Inferior parietal cortex (tissue), 1 donor: ENCODE measurements at regions not wholly inside any gene's neighbourhood (a gene's known extent, or its start where the extent isn't known, plus 50 kb on each side); places are given as distances from the start of the nearest gene placed in this dataset.

Source experiments
- DNase-seq: peaks from one replicate; pipeline ENCODE4 v3.0.0-alpha.2; 2016; ENCODE audit errors: extremely low spot score

GRCh38 chr6:1257778-1258177 lies 54.1 kb upstream of the FOXQ1 start:
- no peak for DNase-seq

DNA sequence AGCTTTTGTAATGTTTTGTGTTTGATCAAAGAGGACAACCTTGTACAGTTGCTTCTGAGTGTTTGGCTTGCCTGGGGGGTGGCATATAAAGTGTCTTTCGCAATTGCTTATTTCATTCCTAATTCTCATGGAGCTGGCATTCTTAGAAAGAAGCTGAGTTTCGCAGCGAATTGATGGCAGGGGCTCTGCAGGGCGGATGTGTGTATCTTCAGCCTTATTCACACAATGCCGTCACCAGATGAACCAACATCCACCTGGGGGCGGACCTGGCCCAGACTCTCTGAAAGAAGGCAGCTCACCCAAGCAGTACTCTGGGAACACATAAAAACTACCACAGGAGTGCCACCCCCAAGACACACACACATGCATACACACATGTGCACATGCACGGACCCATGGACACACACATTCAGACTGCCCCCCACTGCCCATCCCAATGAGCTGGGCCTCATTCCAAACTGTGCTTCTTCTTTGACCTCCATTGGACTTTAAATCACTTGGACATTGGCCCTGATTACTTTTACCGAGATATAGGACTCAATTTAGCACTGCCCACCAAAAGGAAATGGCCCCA lies 55.4 kb upstream of the FOXQ1 start:
- no peak for DNase-seq

DNA sequence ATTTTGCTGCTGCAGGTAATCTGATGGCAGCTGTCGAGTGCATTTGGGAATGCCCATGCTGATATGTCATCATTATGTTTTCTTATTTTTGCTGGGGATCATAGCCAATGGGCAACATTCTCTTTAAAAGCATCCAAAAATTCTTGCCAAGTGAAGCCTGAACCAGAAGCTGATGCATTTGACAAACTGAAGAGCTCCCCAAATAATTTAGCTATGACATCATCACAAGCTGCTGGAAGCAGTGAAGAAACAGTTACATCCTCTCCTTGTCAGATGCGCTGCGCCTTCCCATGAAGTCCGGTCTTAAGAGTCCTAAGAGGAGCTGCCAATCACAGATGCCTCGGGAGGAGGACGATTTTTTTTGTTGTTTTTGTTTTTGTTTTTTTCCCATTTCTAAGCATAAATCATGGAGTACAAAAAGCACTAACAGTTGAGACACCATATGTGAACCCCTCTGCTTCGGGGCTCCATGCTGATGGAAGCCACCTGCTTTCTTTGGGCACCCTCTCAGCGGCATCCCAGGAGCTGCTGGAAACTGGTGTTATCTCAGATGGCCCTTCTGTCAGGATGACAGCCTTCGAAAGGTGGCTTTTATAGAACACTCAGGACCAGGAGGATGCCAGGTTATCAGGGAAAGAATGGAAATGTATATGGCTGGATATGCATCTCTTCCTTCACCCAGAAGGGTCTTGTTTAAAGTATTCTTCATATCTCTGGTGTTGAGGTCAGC lies 56.1 kb upstream of the FOXQ1 start:
- DNase-seq, result no peak

- DNase-seq, result no peak
Observed at GRCh38 chr6:1254326-1254725, 57.6 kb upstream of the FOXQ1 start.

DNA sequence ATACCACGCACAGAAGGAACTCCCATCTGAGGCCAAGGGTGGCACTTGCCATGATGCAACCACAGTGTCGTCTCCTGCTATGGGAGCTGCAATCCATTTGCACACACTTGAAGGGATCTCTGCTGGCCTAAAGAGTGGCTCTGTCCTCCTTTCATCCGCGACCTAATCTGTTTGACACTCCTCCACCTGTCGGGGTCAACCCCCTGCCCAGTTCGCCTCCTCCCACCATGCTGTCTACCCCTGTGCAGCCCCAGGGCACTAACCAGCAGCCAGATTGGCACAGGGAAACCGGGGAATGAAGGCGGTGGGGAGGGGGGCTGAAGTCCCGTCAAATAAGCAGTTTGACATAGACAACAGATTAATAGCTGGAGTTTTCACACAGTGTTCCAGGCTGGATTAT lies 58.1 kb upstream of the FOXQ1 start:
- no peak for DNase-seq

GRCh38 chr6:1251198-1252155 lies 60.4 kb upstream of the FOXQ1 start:
- no peak for DNase-seq

DNA sequence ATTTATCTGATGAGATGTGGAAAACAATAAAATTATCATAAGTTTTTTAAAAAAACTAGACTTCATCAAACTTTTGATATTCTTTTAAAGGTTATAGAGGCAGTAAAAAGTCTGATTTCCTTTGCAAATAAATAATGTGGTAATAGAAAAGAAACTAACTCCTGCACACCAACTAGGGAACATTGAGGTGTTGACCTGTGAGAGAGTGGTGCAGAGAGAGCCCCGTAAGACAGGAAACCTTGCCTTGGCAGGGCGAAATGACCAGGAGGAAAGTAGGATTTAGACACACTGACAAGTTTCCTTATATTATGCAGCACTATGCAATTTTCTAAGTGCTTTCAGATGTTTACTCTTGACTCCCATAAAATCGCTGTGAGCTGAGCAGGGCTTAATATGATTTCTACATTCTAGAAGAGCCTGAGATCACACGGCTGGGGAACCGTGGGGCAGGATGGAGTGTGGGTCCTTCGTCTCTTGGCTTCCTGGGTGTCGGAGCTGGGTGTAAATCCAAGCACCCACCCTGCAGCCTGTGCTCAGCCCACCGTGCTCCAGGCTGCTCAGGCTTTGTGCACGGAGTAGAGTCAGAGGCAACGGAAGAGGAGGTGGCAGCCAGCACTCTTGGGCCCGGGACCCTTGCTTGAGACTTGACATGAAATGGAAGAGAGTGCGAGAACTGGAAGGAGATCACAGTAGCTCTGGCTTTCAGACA lies 61.3 kb upstream of the FOXQ1 start:
- no peak for DNase-seq

GRCh38 chr6:1247894-1248293 lies 64.0 kb upstream of the FOXQ1 start:
- DNase-seq, result no peak

GRCh38 chr6:1247056-1247455 lies 64.8 kb upstream of the FOXQ1 start:
- no peak for DNase-seq

- DNase-seq, result no peak
Observed at GRCh38 chr6:1244941-1245340, 67.0 kb upstream of the FOXQ1 start.

DNA sequence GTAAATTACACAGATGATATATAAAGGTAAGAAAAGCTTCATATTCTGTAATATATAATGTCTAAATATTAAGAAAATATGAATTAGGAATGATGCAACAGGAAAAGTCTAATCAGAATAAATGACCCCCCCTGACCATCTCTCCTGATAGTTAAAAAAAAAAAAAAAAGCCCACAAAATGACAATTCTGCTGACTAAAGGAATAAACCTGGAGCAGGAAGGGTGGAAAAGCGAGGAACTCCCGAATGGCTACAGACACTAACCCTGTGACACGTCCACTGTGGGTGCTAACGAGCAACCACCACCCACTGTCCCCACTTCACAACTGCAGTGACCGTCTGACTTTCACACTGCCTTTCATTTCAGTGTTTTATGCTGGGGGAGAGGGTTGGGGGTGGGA lies 67.6 kb upstream of the FOXQ1 start:
- DNase-seq, result no peak

DNA sequence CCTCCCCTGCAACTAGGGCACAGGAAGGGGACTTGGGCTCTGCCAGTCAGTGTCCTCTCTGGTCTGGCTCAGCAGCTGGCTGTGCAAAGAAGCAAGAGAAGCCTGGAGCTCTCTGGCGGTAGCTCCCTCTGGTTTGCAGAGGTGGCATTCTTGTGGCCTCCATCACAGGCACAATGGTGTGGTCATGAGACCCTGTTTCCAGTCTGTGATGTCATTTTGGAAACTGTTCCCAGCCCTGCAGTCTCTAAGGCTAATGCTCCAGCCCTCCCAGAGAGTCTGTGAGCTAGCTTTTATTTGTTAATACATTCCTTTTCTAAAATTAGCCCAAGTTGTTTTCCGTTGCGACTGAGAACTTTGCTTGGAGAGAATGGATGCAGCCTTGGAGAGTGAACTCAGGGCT lies 69.5 kb upstream of the FOXQ1 start:
- no peak for DNase-seq

DNA sequence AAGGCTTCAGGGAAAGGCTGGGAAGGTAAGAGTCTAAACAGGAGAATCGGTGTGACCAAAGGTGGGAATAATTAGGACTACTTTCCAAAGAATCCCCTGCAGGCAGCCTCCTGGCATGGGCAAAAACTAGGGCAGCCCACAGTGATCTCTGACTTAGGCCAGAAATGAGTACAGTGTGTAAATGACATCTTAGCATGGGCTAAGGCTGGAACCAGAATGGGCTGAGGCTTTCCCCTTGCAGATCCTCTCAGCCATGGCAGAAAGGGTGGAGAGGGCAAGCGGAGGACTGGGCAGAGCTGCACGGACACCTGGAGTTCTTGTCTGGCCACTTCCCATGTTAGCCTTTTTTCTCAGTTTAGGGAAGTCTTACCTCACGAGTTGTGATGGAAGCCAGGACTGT lies 69.9 kb upstream of the FOXQ1 start:
- no peak for DNase-seq

DNA sequence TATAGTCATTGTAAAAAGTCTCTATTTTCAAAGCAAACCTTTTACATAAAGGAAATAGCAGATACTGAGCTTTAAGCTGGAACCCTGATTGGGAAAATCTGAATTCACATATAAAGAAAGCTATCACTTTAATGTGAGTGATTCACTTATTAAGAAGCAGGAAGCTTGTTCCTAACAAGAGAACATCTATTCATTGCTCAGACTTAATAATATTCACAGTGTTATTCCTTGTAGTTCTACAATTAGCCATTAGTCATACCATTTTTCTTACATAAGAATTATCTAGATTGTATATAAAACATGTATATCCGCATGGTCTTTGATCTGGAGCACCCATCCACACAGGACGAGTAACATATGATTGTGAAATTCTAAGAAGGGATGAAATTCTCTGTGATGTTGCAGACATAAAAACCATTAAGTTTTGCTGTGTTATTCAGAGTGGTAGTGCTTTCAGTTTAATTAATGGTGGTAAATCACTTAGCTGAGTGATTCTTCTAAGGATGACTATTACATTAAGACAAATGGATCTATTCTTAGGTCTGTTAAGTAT lies 71.1 kb upstream of the FOXQ1 start:
- no peak for DNase-seq

- DNase-seq, result no peak
Observed at GRCh38 chr6:1239805-1240204, 72.1 kb upstream of the FOXQ1 start.

DNA sequence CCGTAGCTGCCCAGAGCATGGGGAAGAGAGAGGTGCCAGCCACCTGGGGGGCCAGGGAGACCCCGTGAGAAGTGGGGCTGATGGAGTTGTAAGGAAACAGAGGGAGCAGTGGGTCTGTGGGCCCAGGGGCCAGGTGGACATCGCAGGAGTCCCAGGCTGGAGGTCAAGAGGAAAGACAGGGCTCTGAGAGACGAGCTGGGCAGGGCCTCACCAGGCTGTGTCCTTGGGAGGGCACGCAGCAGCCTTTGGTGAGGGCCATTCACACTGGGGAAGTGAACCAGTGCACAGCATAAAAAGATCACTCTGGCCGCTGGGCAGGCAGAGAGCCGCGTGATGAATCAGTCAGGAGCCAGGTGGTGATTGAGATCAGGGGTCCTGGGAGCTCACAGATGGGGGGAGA lies 73.9 kb upstream of the FOXQ1 start:
- no peak for DNase-seq

DNA sequence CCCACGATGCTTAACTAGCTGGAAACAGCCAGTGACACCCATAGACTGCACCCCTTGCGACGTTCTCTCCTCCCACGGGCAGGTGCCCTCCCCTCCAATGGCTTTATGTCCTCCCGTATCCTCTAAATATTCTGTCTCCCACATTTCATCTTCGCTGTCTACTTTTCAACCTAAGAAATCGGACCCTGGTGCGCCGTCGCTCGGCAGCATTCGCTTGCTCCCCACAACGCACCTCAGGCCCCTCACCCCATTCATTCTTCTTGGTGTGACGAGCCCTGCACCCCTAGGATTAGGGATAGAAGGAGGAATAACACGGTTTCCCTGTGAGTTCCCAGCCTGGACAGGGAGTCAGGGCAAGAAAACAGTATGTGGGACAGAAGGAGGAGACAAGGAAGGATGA lies 74.3 kb upstream of the FOXQ1 start:
- no peak for DNase-seq

GRCh38 chr6:1235825-1236224 lies 76.1 kb upstream of the FOXQ1 start:
- no peak for DNase-seq

GRCh38 chr6:1233924-1234323 lies 78.0 kb upstream of the FOXQ1 start:
- DNase-seq, result no peak

DNA sequence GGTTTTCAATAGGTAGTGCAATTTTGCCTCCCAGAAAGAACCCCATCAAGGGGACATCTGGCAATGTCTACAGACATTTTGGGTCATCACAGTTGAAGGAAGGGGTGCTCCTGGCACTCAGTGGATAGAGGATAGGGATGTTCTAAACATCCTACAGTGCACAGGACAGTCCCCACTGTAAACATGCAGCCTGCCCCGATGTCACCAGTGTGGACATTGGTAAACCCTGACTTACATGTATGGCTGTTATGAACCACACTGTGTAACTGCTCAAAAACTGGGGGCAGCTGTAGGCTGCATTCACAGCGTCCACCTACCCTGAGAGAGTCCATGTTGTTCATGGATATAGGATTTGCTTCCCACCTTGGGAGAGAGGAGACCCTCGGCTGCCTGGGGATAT lies 79.3 kb upstream of the FOXQ1 start:
- DNase-seq, result no peak

- DNase-seq, result no peak
Observed at GRCh38 chr6:1231941-1232340, 80.0 kb upstream of the FOXQ1 start.
